GM21423 (cell line): ENCODE measurements at regions not wholly inside any gene's neighbourhood (a gene's known extent, or its start where the extent isn't known, plus 50 kb on each side); places are given as distances from the start of the nearest gene placed in this dataset.

Experiments used
- ATAC-seq: cut with Tn5 transposase; IDR thresholded peaks from one replicate; pipeline ENCODE4 v1.9.1; 2021; ENCODE audit warnings: mild to moderate bottlenecking, moderate library complexity; ENCODE audit not compliant: unreplicated experiment

DNA sequence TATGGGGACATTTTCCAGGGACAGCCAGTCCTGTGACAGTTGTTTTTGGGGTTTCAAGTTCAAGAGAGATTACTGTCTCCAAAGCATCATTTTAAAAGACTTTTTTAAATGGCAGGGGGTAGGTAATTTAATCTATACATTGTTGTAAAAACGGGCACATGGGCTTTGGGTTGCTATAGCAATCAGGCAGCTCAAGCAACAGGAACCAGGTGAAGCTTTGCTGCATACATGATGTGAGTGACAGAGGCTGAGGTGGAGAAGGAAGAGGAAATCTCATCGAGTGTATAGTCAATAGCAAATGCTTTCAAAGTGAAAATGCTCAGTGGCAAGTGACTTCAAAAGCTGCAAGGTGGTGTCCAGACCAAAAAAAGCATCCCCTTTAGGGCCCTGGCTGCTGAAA is 277.4 kb upstream of the JAG1 start:
- ATAC-seq: no peak

DNA sequence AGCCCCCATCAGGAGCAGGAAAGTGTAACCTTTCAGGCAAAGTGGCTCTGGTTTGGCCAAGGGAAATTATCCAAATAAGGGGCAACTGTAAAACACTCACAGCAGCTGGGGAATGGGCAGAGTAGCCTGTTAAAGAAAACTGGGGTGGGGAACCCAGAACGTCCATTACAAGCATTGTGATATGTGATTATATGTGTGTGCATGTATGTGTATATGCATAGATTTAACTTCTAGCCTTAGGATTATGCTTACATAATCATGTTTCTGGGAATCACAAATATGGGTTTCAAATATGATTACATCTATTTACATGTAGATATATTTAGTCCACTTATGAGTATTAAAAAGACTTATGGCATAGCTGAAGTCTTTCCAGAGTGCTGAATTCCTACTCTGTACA is 278.1 kb upstream of the JAG1 start:
- no peak for ATAC-seq

DNA sequence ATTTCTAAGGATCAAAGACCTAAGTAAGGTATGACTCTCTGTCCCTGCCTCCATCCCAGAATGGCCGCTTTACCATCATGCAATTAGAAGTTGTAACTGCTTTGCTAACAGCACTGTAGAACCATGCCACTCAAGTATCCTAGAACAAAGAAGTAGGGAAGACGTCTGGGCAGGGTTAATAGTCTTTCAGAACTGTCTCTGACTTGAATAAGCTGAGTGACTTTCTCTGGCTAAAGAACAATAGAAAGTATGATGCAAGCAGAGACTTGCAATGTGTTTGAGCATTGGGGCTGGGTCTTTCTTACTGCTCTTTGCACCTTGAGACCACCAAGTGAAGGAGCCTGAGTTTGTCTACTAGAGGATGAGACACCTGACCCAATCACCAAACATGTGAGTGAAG is 279.6 kb upstream of the JAG1 start:
- no peak for ATAC-seq

DNA sequence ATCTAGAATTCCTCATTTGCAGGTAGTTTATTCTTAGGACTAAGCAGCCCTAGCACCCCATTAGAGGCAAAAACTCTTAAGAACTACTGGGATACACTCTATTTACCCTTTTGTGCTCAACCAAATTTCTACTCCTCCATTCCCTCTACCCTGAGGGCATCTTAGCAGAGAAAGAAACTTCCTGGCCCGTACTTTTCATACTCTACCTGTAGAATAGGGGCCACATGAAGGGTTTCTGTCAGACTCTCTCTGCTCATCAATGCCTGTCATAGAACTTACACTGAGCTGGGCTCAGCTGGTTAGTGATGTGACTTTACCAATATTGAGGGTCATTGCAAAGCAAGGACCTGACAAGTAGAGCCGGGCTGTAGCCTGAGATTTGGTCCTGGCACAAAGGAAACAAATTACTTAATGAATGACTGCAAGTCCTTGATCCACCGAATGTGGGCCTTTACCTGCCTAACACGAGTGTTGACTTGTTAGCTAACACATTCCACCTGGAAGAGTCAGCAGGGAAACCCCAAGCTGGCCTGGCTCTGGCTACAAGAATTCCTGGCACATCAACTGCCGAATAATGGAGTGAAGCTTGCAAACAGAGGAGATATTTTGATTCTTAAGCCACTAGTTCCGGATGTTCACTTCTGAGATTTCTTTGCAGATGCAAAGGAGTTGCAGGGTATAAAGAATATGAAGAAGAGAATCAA is 280.5 kb upstream of the JAG1 start:
- no peak for ATAC-seq

DNA sequence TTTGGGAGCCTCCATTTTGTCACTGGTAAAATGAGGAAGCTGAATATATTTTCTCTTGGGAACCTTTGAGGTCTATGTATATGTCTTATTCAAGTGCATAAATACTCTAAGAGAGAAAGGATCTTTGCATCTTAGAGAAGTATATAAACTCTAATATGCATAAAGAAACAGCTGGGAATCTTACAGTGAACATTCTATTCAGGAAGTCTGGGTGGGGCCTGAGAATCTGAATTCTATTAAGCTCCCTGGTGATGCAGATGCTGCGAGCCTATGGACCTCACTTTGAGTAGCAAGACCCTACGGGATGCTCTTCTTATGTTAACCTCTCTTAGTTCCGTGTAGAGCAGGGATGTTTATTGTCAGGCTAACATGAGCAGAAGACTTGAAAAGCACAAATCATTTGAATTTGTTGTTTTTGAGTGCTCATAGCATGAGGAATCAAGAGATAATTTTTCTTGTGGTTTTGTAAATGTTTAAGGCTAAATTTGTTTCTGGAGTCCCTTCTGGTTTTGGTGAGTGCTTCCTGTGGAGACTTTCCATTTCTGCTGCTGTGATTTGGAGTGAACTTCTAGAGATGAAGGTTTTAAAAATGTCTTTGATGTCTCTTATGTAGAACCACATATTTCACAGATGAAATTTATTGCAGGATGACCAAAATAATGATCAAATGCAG is 281.2 kb upstream of the JAG1 start:
- ATAC-seq: no peak

DNA sequence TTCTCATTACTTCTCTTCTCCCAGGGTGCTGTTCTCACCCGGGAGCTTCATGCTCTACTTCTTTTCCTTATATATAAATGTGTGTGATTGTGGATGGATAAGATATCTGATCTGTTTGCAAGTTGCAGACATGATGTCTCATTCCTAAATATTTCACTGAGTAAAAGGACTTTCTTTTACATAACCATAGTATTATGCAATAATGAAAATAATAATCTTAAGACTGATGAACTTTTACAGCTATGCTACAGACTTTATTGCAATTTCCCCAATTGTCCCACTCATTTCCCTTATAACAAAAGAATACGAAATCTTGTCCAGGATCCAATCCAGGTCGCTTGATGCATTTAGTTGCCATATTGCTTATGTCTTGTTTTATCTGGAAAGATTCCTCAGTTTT is 284.5 kb upstream of the JAG1 start:
- ATAC-seq: no peak

DNA sequence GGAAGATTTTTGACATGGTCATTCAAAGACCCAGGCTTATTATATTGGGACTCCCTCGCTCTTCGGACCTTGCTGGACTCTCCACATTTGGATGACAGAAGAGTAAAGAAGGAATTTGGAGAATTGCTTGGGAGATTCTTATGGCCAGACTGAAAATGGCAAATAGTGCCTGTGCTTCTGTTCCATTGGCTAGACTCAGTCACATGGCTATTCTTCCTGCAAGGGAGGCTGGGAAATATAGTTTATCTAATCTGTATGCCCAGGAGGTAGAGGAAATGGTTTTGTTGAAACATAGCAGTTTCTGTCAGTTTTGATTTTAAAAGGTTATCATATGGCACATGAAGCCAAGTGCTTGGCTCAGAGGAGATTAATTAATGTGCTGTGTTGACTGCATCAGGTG is 286.6 kb upstream of the JAG1 start:
- ATAC-seq: no peak

DNA sequence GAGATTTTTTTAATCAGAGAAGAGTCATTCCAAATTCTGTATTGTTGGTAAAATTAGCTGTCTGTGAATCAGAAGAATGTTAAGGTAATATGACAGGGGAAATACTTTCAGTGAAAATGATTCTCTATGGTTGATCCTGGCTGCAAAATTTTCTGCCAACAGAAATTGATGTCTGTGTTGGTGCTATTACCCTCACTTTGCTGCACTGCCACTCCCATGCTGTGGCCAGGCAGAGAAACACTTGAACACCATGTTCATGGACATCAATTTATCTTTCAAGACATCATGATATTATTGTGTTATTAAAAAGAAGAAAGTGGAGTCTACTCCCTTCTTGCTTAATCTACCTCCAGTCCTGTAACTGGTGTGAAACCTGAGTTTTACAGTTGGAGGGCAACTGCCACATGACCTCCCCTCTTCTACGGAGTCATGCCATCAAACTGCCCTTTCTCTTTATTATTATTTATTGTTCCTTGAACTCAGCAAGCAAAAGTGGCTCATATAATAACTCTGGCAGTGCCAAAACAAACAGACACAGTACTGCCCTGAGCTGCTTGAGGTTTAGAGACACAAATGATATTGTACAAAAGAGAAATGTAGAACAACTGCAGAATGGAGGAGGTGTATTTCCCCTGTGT is 288.0 kb upstream of the JAG1 start:
- ATAC-seq: no peak

DNA sequence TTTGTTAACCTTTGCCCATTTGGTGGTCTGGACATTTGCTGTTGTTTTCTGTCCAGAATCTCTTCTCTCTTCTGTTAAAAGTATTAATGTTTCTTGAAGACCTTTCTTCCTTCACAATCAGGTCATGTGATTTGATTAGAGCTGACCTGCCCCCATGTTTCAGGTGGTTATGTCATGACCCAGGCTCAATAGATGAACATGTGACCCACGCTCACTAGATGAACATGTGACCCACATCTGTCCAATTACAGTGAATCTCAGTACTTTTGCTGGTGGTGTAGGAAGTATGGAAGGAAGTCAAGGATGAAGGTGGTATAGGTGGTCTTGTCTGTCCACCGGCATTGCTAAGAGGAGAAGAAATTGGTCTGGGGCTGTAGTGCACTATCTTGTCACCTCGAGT is 289.1 kb upstream of the JAG1 start:
- no peak for ATAC-seq

DNA sequence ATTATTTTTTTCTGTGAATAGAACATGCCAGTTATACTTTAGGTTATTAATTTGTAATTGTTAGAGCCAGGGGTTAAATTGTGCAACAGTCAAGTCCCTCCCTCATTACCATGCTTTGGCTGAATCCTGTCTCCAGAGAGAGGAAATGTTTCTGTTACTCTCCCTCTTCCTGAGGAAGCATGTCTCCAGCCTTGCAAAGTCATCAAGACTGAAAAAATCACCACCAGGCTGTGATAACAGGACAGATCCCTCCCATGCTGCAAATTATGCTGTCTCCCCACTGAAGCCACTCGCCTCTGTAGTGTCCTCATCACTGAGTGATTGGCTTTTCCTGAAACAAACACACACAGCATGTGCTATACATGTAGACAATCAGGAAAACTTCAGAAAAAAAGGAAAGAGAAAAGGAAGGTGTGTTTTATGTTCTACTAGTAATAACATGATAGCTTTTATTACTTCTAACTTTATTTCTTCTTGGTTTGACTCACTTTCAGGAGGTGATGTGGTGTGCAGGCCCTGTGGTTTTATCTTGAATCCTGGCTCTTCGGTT is 290.0 kb upstream of the JAG1 start:
- no peak for ATAC-seq

DNA sequence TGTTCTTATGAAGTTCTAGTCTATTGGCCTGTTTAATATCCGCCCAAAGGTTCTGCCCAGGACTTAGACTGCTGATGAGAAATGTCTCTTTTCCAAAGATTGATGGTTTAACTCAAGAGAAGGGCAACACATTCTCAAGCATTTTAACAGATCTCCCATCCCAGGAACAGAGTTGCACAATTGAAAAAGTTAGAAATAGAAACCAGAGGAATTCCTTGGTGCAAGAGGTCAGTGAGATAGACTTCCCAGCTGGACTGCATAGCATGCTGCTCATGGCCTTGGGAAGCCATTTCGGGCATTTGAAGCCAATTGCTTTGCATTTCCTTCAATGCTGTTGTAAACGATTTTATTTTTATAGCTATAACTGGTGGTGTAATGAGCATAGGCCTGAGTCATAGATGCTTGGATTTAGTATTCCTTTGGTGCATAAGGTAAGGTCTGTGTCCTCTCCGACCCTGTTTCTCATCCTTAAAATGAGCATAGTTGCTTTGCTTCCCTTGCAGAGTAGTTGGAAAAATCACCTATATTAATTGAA is 292.2 kb upstream of the JAG1 start:
- no peak for ATAC-seq

DNA sequence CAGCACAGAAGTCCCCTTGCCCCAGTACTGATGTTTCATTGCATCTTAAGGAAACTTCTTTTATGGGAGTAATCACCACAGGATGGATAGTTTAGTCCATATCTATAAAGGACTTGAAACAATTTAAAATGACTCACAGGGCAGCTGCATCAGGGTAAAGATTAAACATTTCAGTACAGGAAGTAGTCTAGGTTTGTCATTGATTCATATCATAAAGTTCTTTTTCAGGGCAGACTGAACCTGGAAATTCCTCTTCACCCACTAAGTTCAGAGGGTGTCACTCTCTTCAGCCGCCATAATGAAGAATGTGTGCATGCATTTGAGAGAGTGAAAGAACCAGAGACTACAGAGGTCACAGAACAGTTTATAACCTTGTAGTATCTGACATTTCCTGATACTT is 296.3 kb upstream of the JAG1 start:
- no peak for ATAC-seq

DNA sequence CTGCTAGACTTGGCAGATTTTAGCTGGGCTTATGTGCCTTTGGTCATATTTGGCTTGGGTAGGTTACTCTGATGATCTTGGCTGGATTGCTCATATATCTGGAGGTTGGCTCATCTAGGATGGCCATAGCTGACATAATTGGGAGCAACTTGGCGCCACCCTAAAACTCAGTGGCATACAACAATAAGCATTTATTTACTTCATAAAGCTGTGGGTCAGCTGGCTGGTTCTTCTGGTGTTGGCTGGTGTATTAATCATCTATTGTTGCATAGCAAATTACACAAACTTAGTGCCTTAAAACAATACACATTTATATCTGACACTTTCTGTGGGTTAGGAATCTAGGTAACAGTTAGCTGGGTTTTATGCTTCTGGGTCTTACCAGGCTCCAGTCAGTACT is 297.3 kb upstream of the JAG1 start:
- no peak for ATAC-seq

DNA sequence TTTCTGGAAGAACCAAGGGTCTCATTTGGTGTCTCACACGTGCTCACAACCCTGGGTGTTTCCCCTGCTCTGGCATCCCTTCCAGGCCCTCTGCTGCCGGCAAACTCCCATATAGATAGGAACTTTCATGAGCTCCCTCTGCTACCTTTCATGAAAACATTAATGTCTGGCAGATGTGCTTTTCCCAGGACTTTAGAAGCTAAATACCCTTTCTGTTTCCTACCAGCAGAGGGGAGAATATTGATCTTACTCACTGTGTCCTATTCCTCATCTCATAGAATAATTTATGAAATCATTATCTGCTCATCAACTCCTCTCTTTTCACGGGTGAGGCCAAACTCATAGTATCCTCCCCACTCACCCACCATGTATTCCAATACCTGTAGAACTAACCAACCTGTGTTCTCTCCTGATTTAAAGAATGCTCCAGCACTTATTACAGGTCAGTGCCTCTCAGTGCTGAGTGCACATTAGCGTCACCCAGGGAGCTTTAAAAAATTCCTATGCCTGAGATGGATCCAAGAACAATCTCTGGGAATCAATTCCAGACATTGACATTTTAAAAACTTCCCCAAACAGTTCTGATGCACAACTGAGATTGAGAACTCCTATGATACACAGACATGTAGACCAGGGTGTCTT is 298.5 kb upstream of the JAG1 start:
- ATAC-seq: no peak

DNA sequence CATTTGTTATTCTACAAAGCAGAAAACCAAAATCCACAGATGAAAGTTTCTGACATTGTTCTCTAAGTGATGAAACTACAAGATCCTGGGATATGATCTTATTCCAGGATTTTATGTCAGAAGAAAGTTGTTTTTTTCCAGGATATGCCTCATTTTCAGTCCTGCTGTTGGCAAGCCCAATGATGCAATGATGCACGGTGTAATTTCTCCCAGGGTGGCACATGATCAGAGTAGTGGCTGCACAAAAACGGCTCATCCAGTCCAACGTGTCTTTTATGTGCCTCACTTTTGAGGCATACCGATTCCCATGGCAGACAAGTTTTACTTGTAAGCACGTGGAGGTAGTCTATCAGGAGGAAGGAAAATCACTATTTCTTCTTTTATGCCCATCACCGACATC is 302.3 kb upstream of the JAG1 start:
- no peak for ATAC-seq

DNA sequence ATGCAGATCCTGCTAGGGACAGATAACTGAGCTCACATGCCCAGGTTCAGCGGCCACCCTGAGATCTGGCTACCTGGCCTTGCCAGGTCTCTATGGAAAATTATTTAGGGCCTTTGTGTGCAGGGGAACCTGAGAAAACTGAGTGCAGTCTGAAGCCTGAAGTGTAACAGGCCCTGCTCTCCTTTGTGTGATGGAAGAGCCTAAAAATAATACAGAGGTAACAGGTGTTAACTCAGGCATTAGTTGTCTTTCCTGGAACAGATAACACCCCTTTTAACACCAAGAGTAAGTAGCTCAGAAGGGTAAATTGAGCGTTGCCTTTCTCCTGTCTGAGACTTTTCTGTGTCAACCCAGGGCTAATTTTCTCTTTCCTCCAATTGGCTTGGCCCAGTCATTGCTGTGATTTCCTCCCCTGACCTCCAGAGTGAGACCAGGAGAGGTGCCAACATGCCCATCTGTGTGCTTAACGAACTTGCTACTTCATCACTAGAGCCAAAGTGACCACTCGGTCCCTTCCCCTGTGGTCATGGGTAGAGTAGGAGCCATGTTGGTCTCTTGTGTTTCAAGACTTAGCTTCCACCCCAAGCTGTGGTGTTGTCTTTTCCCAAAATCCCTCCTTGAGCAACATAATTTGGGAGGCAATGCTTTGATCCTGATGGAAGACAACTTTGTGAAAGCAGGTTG is 304.4 kb upstream of the JAG1 start:
- no peak for ATAC-seq

DNA sequence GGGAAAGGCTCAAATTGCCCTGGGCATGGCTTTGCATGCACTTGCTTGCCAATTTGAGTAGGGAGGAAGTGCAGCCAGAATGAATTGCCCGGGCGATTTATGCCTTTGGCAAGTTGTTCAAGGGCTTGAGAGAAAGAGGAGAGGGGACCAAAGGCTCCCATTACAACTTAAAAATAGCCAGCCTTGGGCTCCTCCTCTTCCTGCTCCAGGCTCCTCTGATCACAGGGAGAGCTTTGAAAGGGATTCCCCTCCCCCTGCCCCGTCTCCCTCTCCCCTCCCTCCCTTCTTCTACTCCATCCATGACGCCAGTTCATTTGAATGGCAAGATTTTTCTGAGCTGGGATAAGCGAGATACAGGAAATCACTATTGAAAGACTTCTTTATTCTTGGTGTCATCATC is 304.9 kb upstream of the JAG1 start:
- ATAC-seq: no peak

DNA sequence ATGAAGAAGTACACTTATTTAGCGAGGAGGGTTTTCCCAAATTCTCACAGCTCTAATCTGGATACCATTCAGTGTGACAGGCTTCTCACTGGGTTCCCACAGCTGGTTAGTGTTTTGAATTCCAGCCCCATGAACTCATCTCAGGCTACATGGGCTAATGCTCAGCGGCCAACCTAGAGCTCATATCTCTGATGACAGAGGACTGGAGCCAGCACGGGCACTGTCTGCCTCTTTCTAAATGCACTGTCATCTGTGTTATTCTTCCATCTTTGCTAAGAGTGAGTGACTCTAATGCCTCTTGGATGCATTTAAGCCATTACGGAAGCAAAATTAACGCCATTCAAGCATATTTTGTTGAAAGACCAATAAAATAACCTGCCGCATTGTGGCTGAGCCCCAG is 308.9 kb upstream of the JAG1 start:
- ATAC-seq: no peak

DNA sequence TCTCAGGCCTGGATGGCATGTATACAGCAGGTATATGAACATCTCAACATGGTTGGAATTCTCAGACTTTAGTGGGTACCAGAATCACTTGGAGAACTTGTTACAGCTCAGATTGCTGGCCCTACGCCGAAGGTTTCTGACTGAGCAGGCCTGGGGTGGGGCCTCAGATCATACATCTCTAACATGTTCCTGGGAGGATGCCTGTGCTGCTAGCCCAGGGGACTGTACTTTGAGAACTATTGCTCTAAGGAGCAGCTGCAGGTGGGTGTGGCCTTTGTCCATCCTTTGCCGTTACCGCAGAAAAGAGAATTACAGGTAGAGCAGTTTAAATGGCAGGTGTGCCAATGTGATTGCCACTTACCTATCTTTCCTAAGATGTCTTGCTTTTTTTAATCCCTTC is 310.5 kb upstream of the JAG1 start:
- ATAC-seq: no peak

DNA sequence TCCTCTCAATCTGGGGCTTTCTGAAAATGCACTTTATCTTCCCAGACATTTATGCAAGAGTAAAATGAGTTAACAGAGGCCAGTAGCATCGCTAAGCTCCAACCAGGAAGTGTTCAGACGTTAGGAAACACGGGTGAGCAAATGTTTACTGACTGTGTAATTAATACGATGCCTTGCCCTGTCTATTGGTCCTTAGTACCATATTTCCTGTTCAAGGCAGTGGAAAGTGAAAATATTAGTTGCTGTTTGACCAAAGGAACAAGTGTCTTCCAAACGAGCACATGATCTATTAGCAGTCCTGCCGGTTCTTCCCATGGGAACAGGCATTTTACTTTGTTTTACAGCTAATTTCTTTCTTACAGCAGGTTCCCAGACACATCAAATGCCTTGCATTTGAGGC is 311.1 kb upstream of the JAG1 start:
- ATAC-seq: no peak

DNA sequence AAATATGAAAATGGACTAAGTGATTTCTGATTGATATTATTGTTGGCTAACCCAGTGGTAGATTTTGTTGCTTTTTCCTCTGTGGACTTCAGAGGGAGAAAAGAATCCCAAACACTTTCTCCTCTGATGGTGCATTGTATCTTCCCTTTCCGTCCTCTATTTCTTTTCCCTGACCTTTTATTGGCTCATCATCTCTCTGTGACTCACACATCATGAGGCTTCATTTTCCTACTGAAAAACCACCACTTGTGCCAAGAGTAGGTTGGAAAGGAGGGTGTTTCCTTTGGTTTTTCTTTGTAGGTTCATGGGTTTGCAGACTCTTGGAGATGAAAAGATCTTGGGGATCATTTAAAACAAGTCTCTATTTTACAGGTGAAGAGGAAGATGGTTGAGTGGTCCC is 311.7 kb upstream of the JAG1 start:
- ATAC-seq: no peak
